SK-N-MC (cell line): ENCODE measurements at regions not wholly inside any gene's neighbourhood (a gene's known extent, or its start where the extent isn't known, plus 50 kb on each side); places are given as distances from the start of the nearest gene placed in this dataset.

Experiments used
- EZH2 ChIP-seq: fragments of 200-600 bp; sonication (generic); IDR thresholded peaks from one replicate; pipeline ENCODE4 v1.6.1; 2017; ENCODE audit warnings: antibody characterized with exemption
- POLR2AphosphoS5 ChIP-seq: IDR thresholded peaks from 2 replicates; pipeline ENCODE4 v1.6.1; 2012; ENCODE audit warnings: mild to moderate bottlenecking, low read depth, low read length, borderline replicate concordance

DNA sequence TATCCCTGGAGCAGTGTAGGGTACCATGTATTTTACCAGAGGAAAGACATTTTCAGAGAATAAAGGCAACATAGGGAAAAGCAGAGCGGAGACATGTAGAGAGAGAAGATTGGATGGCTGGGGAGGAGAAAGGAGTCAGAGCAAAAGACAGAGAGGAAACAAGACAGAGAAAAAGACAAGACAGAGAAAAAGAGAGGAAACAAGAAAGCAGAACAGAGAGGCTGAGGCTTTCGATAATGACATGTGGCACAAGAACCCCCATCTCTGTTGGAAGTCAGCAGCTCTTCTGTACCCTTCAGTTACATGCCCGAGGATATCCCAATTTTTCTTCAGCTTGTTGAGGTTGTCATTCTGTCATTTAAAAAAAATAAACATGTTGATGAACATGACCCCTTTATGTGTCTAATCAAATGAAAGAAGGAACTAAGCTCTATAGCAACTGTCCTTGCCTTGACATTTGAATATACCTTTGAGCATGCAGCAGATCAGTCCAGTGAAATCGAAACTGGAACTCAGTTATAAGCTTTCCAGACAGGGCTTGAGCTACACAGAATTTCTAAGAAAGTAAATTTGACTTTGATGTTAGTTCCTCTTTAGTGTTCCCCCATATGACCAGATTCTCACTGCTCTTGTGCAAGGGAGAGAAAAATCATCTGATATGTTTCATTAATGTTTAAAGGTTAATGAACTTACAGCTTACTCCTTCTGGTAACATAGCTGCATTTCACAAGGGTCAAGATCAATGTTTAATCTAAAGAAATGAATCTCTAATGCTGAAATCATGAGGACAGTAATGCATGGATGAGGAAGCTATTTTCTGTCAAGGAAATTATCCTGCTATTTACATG lies 75.1 kb upstream of the SP4 start:
- TF ChIP-seq POLR2AphosphoS5 = no peak
- no peak for TF ChIP-seq EZH2
